H1 (cell line): ENCODE measurements at regions not wholly inside any gene's neighbourhood (a gene's known extent, or its start where the extent isn't known, plus 50 kb on each side); places are given as distances from the start of the nearest gene placed in this dataset.

ENCODE experiments used
- CTCF ChIA-PET: fragments of 300-600 bp; sonication (Branson Sonifier 250); formaldehyde crosslinking; loops from one replicate; lab custom pipeline; 2021; ENCODE audit not compliant: partially characterized antibody; lab: Charles Lee
- POLR2A ChIA-PET: fragments of 300-600 bp; sonication (Branson Sonifier 250); formaldehyde crosslinking; loops from one replicate; lab custom pipeline; 2021; ENCODE audit warnings: inconsistent platforms; ENCODE audit not compliant: partially characterized antibody; lab: Charles Lee
- DNase-seq, 2 experiments: peaks; one replicate each; pipeline versions ENCODE4 v3.0.0 to v3.0.0-alpha.2; 2010 to 2022; ENCODE audit warnings: low spot score in 2 of 2, low read depth in 1 of 2, mixed read lengths in 1 of 2
- FAIRE-seq: peaks from 2 replicates; lab custom pipeline; 2011; peaks lifted over from hg19 to GRCh38; lab: Jason Lieb, UNC
- H2AFZ ChIP-seq: 2 replicates; pipeline ENCODE4 v1.8.1; 2012; ENCODE audit warnings: low read length, inconsistent platforms
- H2AK5ac ChIP-seq: 2 replicates; pipeline ENCODE4 v1.6.1; 2013; ENCODE audit warnings: low read depth, low read length
- H2BK120ac ChIP-seq: replicated peaks from 2 replicates; pipeline ENCODE3; 2013; ENCODE audit warnings: low read depth, low read length, inconsistent platforms
- H2BK12ac ChIP-seq: 2 replicates; pipeline ENCODE4 v1.6.1; 2013; ENCODE audit warnings: low read depth, low read length
- H2BK15ac ChIP-seq: 2 replicates; pipeline ENCODE4 v1.6.1; 2013; ENCODE audit warnings: low read length
- H2BK20ac ChIP-seq: 2 replicates; pipeline ENCODE4 v1.6.1; 2013; ENCODE audit warnings: low read length
- H2BK5ac ChIP-seq: 2 replicates; pipeline ENCODE4 v1.6.1; 2013; ENCODE audit warnings: low read depth, low read length
- H3K14ac ChIP-seq: 2 replicates; pipeline ENCODE4 v1.6.1; 2013; ENCODE audit warnings: inconsistent platforms; ENCODE audit not compliant: insufficient read length
- H3K18ac ChIP-seq: 2 replicates; pipeline ENCODE4 v1.6.1; 2013; ENCODE audit warnings: low read length; ENCODE audit errors: extremely low read depth
- H3K23ac ChIP-seq: 2 replicates; pipeline ENCODE4 v1.6.1; 2013; ENCODE audit warnings: inconsistent platforms; ENCODE audit not compliant: insufficient read length
- H3K23me2 ChIP-seq: 2 replicates; pipeline ENCODE4 v1.6.1; 2013; ENCODE audit warnings: low read depth, low read length
- H3K27ac ChIP-seq: 2 replicates; pipeline ENCODE4 v1.6.1; 2011; ENCODE audit warnings: low read depth, low read length, inconsistent platforms
- H3K27me3 ChIP-seq, 4 experiments: replicated peaks in 1 of 4; 1 replicate in 1 of 4; 2 replicates in 3 of 4; pipeline versions ENCODE4 v1.6.1 to v1.8.1; 2011 to 2013; ENCODE audit warnings: low read length in 3 of 4, mild to moderate bottlenecking in 3 of 4, inconsistent platforms in 2 of 4, mixed read lengths in 2 of 4, moderate library complexity in 1 of 4; ENCODE audit not compliant: control insufficient read depth in 3 of 4, insufficient read depth in 3 of 4; ENCODE audit errors: extremely low read depth in 1 of 4
- H3K36me3 ChIP-seq, 4 experiments: 2 replicates each; pipeline versions ENCODE4 v1.6.1 to v1.8.1; 2011 to 2013; ENCODE audit warnings: mild to moderate bottlenecking in 4 of 4, low read length in 3 of 4, moderate library complexity in 2 of 4, control low read depth in 1 of 4, inconsistent platforms in 1 of 4; ENCODE audit not compliant: insufficient read depth in 4 of 4, control insufficient read depth in 2 of 4
- H3K4ac ChIP-seq: replicated peaks from 2 replicates; pipeline ENCODE3; 2013; ENCODE audit warnings: low read length, low read depth, mixed read lengths, inconsistent platforms; ENCODE audit not compliant: insufficient read length
- H3K4me1 ChIP-seq, 4 experiments: replicated peaks in 1 of 4; 1 replicate in 1 of 4; 2 replicates in 3 of 4; pipeline versions ENCODE4 v1.6.1 to v1.8.1; 2011 to 2013; ENCODE audit warnings: low read length in 3 of 4, inconsistent platforms in 2 of 4, mixed read lengths in 1 of 4; ENCODE audit not compliant: insufficient read depth in 4 of 4, control insufficient read depth in 3 of 4
- H3K4me2 ChIP-seq, 2 experiments: 2 replicates each; pipeline versions ENCODE4 v1.6.1 to v1.8.1; 2011 to 2013; ENCODE audit warnings: low read depth in 2 of 2, low read length in 2 of 2, control low read depth in 1 of 2, inconsistent platforms in 1 of 2, mild to moderate bottlenecking in 1 of 2; ENCODE audit not compliant: insufficient read depth in 1 of 2
- H3K4me3 ChIP-seq, 4 experiments: fragments of 200-600, 300-600 bp in 1 of 4; sonication (generic), shearing (Covaris generic), sonication (Bioruptor Twin) in 1 of 4; 2 replicates each; pipeline versions ENCODE4 v1.5.1 to v1.8.1; 2011 to 2016; ENCODE audit warnings: low read length in 4 of 4, low read depth in 3 of 4, control low read depth in 2 of 4, inconsistent platforms in 2 of 4, mild to moderate bottlenecking in 2 of 4, mixed read lengths in 1 of 4, moderate library complexity in 1 of 4; ENCODE audit not compliant: insufficient read depth in 2 of 4; ENCODE audit errors: extremely low read depth in 1 of 4
- H3K56ac ChIP-seq: replicated peaks from 2 replicates; pipeline ENCODE3; 2013; ENCODE audit warnings: low read depth, mild to moderate bottlenecking, mixed read lengths, low read length, inconsistent platforms; ENCODE audit not compliant: insufficient read length
- H3K79me1 ChIP-seq: 2 replicates; pipeline ENCODE4 v1.6.1; 2013; ENCODE audit warnings: low read depth, low read length, control low read depth
- H3K79me2 ChIP-seq, 2 experiments: 2 replicates each; pipeline versions ENCODE4 v1.6.1 to v1.8.1; 2012 to 2013; ENCODE audit warnings: low read length in 2 of 2, mild to moderate bottlenecking in 2 of 2, inconsistent platforms in 1 of 2; ENCODE audit not compliant: insufficient read depth in 2 of 2, control insufficient read depth in 1 of 2
- H3K9ac ChIP-seq, 4 experiments: replicated peaks in 1 of 4; 1 replicate in 1 of 4; 2 replicates in 3 of 4; pipeline versions ENCODE4 v1.6.1 to v1.8.1; 2011 to 2013; ENCODE audit warnings: low read depth in 3 of 4, low read length in 3 of 4, control low read depth in 2 of 4, mild to moderate bottlenecking in 2 of 4, moderate library complexity in 2 of 4, inconsistent platforms in 1 of 4; ENCODE audit errors: extremely low read depth in 1 of 4
- H3K9me3 ChIP-seq, 2 experiments: 2 replicates each; pipeline versions ENCODE4 v1.6.1 to v1.8.1; 2012 to 2013; ENCODE audit warnings: mild to moderate bottlenecking in 2 of 2, moderate library complexity in 2 of 2, control low read depth in 1 of 2, inconsistent platforms in 1 of 2, low read depth in 1 of 2, low read length in 1 of 2, mixed read lengths in 1 of 2; ENCODE audit not compliant: insufficient read depth in 2 of 2
- H4K20me1 ChIP-seq, 2 experiments: replicated peaks in 1 of 2; 2 replicates each; pipeline versions ENCODE3 to v1.8.1; 2011 to 2013; ENCODE audit warnings: inconsistent platforms in 2 of 2, low read length in 2 of 2, mild to moderate bottlenecking in 1 of 2; ENCODE audit not compliant: insufficient read depth in 2 of 2, control insufficient read depth in 1 of 2
- H4K5ac ChIP-seq: 2 replicates; pipeline ENCODE4 v1.6.1; 2013; ENCODE audit warnings: low read length, low read depth, mixed read lengths, inconsistent platforms; ENCODE audit not compliant: insufficient read length
- H4K8ac ChIP-seq: 2 replicates; pipeline ENCODE4 v1.8.0; 2013; ENCODE audit warnings: mild to moderate bottlenecking, moderate library complexity, low read length, inconsistent platforms; ENCODE audit not compliant: insufficient read depth; ENCODE audit errors: extremely low read depth
- H4K91ac ChIP-seq: replicated peaks from 2 replicates; pipeline ENCODE3; 2013; ENCODE audit warnings: low read length, mixed read lengths, inconsistent platforms; ENCODE audit not compliant: insufficient read length
- ATF3 ChIP-seq: IDR thresholded peaks from 2 replicates; pipeline ENCODE4 v1.6.1; 2011; ENCODE audit warnings: low read depth, mild to moderate bottlenecking, low read length; ENCODE audit not compliant: insufficient read depth
- CBX8 ChIP-seq: fragments of 300-800, 300-1000 bp; sonication (generic); IDR thresholded peaks from 2 replicates; pipeline ENCODE4 v1.7.1; 2016; ENCODE audit warnings: low read depth, low read length, borderline replicate concordance
- CTBP2 ChIP-seq: IDR thresholded peaks from 2 replicates; pipeline ENCODE4 v1.7.0; 2011; ENCODE audit warnings: borderline replicate concordance, mild to moderate bottlenecking, moderate library complexity, mixed read lengths, low read length; ENCODE audit not compliant: insufficient read depth, insufficient read length
- E2F6 ChIP-seq: IDR thresholded peaks from 2 replicates; pipeline ENCODE4 v1.6.1; 2012; ENCODE audit warnings: inconsistent platforms
- GABPA ChIP-seq: IDR thresholded peaks from 2 replicates; pipeline ENCODE4 v1.6.1; 2011; ENCODE audit warnings: mild to moderate bottlenecking, low read length, moderate library complexity, borderline replicate concordance; ENCODE audit not compliant: insufficient read depth
- GTF2F1 ChIP-seq: IDR thresholded peaks from 2 replicates; pipeline ENCODE4 v1.6.1; 2012; ENCODE audit warnings: low read depth, low read length, improper control_type of control experiment, borderline replicate concordance
- JUN ChIP-seq: IDR thresholded peaks from 2 replicates; pipeline ENCODE4 v1.6.1; 2011; ENCODE audit warnings: low read depth, mild to moderate bottlenecking, improper control_type of control experiment, low read length
- JUND ChIP-seq: IDR thresholded peaks from 2 replicates; pipeline ENCODE4 v1.6.1; 2011; ENCODE audit warnings: mild to moderate bottlenecking, improper control_type of control experiment, low read length
- MAX ChIP-seq: IDR thresholded peaks from 2 replicates; pipeline ENCODE4 v1.6.1; 2012; ENCODE audit warnings: inconsistent platforms
- POU5F1 ChIP-seq: IDR thresholded peaks from 2 replicates; pipeline ENCODE4 v1.6.1; 2011; ENCODE audit warnings: low read depth, mild to moderate bottlenecking, low read length, moderate library complexity
- SAP30 ChIP-seq: fragments of 300-600 bp; sonication (generic); IDR thresholded peaks from 2 replicates; pipeline ENCODE4 v1.7.1; 2012; ENCODE audit warnings: low read length, moderate library complexity, mild to moderate bottlenecking, inconsistent platforms; ENCODE audit not compliant: insufficient read depth, insufficient replicate concordance
- SIN3A ChIP-seq, 2 experiments: IDR thresholded peaks in 1 of 2; conservative IDR thresholded peaks in 1 of 2; 2 replicates each; pipeline ENCODE4 v1.6.1; 2011 to 2012; ENCODE audit warnings: low read length in 2 of 2, improper control_type of control experiment in 1 of 2, low read depth in 1 of 2, mild to moderate bottlenecking in 1 of 2
- SIRT6 ChIP-seq: IDR thresholded peaks from one replicate; pipeline ENCODE4 v1.7.1; 2012; ENCODE audit warnings: low read length, inconsistent platforms
- TAF7 ChIP-seq: optimal IDR thresholded peaks from 2 replicates; pipeline ENCODE3; 2011; ENCODE audit warnings: low read depth, mild to moderate bottlenecking, inconsistent platforms, low read length, moderate library complexity, borderline replicate concordance

- ChIA-PET CTCF (no interaction called here), POLR2A (no interaction called here)
- H2BK5ac ChIP-seq, result no peak overlapping the region
- no peak overlapping the region for H4K5ac ChIP-seq
- no peak overlapping the region for H2AK5ac ChIP-seq
- no peak overlapping the region for H2BK120ac ChIP-seq
- no peak overlapping the region for H3K14ac ChIP-seq
- no peak overlapping the region for H3K56ac ChIP-seq
- no peak overlapping the region for H2BK20ac ChIP-seq
- no peak overlapping the region for H3K4ac ChIP-seq
- DNase-seq, result no peak
- H3K79me2 ChIP-seq, result no peaks in the 10 kb centered on the region
- H3K4me1 ChIP-seq, result no peaks in the 10 kb centered on the region
- no peak overlapping the region for H4K8ac ChIP-seq
- H2BK15ac ChIP-seq, result no peak overlapping the region
- H4K91ac ChIP-seq, result no peak overlapping the region
- H3K27ac ChIP-seq, result no peak overlapping the region
- H3K36me3 ChIP-seq, result no peaks in the 10 kb centered on the region
- H3K79me1 ChIP-seq, result no peaks in the 10 kb centered on the region
- no peaks in the 10 kb centered on the region for H3K23me2 ChIP-seq
- H2BK12ac ChIP-seq, result no peak overlapping the region
- H4K20me1 ChIP-seq, result no peaks in the 10 kb centered on the region
- no peak overlapping the region for H3K9ac ChIP-seq
- H3K27me3 ChIP-seq, result no peaks in the 10 kb centered on the region
- H3K23ac ChIP-seq, result no peak overlapping the region
- no peaks in the 10 kb centered on the region for H3K9me3 ChIP-seq
- FAIRE-seq, result no peak
- H3K4me2 ChIP-seq, result no peak overlapping the region
- no peak overlapping the region for H3K18ac ChIP-seq
- no peak overlapping the region for H2AFZ ChIP-seq
- H3K4me3 ChIP-seq, result no peak overlapping the region
- TF ChIP-seq MAX (no peak), CTBP2 (no peak), SAP30 (no peak), POU5F1 (no peak), SIN3A (conservative IDR thresholded peaks at IDR 0.05 in 1 of 2, IDR thresholded peaks at IDR 0.05 in 1 of 2; ENCODE audit: low read depth in 1 of 2, low read length in 2 of 2) (no peak), ATF3 (no peak), CBX8 (no peak), JUND (no peak), E2F6 (no peak), GABPA (no peak), JUN (no peak), SIRT6 (no peak), GTF2F1 (no peak), TAF7 (no peak)
These were observed 551.7 kb upstream of the LRRTM1 start for GRCh38 chr2:80856227-80856626.
